ENCODE measurements at regions not wholly inside any gene's neighbourhood (a gene's known extent, or its start where the extent isn't known, plus 50 kb on each side); places are given as distances from the start of the nearest gene placed in this dataset.
A peak's percentile ranks its signal among the peaks of the same experiment; 100 is the strongest.

DNA sequence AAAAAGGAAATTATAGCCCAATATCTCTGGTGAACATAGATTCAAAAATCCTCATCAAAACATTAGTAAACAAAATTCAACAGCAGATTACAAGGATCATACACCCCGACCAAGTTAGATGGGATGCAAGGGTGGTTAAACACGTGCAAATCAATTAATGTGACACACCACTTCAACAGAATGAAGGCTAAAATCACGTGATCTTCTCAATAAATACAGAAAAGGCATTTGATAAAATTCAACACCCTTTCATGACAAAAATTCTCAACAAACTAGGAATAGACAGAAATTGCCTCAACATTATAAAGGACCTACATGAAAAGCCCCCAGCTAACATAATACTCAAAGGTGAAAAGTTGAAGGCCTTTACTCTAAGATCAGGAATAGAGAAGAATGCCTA, 590.8 kb upstream of the FZD8 start:
- DNase-seq (ENCODE audit: low read depth): no peak

DNA sequence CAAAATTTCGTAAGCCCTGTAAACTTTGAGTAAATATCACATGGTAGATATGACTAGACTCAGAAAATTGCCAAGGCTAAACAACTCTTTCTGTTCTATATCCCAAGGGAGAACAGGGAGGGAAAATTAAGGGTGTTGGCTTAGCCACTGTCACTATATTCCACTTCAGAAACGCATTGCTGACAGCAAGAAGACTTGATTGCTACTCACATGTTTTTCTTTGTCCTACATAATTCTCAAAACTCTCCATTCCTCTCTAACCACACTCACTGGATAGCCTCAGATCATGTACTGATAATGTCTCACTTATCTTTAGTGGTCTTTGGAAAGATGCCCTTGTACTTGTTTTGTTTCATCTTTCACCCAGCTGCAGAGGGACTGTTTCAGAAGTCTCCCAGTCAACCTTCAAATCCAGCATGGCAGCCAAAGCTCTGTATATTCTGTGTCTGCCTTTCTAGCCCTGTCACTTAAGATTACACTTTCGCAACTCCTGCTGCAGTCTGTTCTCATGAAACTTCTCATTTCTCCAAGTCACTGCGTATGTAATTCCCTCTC, 582.4 kb upstream of the FZD8 start:
- peak; percentile 39 for DNase-seq (ENCODE audit: low read depth)

DNA sequence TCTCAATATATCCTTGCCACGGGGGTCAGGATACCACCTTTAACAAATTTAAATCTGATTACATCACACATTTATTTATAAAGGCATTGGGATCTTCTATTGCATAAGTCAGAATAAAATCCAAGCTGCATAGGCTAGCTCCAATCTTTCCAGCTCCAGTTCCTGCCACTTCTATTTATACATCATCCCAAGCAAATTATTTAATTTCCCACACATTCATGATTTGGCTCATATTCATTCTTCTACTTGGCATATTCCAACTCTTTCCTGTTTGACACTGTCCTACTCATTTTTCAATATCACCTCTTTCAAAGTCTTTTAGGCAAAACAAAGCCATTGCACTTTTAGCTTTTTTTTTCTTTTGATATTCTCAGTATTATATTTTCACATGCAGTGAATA, 579.0 kb upstream of the FZD8 start:
- DNase-seq (ENCODE audit: low read depth): no peak

DNA sequence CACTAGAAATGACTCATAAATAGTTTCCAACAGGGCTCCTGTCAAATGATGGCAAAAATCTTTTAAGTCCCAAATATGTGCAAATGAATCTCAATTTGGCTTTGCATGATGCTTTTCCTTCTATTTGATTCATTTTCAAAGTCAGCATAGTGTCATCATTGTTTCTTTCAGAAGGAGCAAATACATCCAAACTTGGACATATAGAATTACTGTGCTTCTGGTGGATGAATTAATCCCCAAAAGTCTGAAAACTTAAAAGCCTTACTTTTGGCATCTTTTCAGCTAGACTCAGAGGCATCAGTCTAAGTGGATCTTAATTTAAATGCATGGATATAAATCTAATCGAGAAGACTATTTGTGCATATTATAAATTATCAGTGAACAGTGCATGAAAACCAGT, 578.1 kb upstream of the FZD8 start:
- no peak for DNase-seq (ENCODE audit: low read depth)

DNA sequence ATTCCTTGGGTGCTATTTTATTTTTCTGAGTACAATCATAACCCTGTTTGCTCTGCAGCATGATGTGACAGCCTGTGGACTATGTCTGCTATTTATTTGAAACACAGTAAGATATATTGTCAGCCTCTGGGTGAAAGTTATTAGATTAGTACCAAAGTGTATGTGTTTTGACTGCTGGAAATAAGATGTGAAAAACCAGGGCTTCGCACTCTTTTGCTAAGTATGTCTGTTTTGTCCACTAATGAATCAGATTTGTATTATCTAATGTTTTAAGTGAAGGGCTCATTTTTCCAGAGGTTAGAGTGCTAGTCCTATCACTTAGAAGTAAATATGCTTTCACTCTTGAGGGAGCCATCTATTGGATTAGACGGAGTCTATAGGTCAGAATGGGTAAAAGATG, 569.8 kb upstream of the FZD8 start:
- DNase-seq (ENCODE audit: low read depth): no peak

DNA sequence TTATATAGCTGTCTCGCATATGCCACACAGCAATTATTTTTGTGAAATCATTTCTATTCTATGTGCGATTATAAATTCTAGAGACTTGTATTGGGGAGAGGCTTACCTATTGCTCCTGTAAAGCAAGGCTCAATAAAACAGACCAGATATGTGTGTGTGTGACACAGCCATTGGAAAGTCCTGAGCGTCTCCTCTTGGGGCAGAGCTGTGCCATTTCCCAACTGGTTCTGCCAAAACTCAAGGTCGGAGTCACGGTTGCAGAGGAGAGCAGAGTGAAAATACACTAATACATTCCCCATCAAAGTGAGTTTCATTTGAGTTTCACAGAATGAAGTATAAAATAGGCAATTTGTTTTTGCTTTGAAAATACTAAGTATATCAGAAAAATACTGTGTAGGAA, 567.4 kb upstream of the FZD8 start:
- DNase-seq (ENCODE audit: low read depth): no peak

DNA sequence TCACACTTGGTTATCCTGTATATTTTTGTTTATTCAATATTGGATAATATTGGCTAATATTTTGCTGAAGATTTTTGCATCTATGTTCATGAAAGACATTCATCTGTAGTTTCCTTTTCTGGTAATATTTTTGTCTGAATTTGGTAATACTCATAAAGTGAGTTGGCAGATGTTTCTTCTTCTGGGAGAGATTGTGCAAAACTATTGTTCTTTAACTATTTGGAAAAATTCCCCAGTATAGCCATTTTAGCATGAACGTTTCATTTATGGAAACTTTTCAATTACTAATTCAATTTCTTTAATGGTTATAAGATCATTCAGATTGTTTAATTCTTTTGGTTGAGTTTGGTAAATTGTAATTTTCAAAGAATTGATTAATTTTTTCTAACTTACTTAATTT, 560.8 kb upstream of the FZD8 start:
- DNase-seq (ENCODE audit: low read depth): no peak

DNA sequence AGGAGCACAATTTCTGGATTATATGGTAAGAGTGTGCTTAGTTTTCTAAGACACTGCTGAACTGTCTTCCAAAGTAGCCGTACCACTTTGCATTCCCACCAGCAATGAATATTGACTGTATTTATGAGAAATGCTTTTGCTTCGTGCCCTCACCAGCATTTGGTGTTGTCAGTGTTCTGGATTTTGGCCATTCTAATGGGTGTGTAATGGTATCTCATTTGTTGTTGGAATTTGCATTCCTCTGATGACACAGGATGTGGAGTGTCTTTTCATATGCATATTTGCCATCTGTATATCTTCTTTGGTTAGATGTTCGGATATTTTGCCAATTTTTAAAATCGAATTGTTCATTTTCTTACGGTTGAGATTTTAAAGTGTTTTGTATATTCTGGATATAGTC, 558.5 kb upstream of the FZD8 start:
- no peak for DNase-seq (ENCODE audit: low read depth)

DNA sequence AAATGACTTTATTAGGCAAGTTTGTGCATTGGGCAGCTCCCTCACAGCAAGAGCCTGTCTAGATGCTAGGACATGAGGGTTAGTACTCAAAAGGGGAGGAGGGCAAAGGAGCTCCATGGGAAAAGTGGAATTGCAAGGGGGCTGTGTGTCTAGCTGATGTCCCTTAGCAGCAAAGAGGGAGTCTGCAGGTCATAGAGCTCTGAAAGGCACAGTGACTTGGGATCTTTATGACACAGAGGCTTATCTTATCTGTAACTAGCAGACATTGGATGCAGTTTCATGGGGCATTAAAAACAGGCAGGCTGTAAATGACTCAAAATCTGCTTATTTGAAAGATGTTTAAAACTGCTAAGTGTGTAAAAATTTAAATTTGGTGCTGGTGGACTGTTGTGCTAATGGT, 556.2 kb upstream of the FZD8 start:
- DNase-seq (ENCODE audit: low read depth): no peak

DNA sequence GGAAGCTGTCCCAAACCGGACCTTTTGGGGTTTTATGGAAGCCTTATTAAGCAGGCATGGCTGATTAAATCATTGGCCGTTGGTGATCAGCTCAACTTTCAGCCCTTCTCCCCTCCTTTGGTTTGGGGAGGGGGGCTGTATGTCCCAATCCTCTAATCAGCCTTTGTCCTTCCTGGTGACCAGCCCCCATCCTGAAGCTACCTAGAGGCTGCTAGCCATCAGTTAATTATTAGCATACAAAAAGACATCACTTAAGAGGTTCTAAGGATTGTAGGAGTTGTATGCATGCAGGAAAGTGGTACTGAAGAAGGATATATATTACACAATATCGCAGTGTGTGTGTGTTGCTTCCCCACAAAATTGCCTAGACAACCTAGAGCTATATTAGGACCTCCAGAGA, 553.3 kb upstream of the FZD8 start:
- DNase-seq (ENCODE audit: low read depth): no peak

DNA sequence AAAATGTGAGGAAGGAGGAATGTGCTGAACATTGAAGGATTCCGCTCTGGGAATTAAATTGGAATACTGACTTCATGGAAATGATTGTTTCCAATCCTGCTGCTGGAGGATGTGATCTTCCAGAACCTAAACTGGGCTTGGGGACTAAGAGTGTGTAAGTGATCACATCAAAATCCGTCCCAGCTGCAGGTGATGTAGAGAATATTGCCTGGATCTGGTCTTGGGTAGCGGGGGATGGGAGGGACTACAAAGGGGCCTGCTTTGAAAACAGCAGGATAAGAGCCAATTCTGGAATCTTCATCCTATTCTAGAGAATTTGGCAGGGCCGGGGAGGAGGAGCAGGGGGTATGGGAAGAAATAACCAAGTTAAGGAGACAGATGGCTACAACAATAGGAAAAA, 552.2 kb upstream of the FZD8 start:
- no peak for DNase-seq (ENCODE audit: low read depth)

DNA sequence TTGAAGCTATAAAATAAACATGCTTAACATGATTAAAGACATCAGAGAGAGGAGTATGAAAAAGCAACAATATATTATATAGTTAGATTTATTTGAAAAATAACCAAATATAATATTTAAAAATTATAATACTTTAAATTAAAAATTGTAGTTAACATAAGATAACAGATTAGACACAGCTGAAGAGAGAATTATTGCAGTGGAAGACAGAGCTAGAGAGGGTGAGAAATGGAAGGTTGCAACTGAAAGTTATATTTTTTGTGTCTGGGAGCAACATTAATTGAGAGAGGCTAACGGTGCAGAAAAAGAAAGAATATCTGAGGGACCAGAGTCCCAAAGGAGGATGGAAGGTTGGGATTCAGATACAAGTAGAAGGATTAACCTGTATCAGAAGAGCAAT, 548.9 kb upstream of the FZD8 start:
- no peak for DNase-seq (ENCODE audit: low read depth)

DNA sequence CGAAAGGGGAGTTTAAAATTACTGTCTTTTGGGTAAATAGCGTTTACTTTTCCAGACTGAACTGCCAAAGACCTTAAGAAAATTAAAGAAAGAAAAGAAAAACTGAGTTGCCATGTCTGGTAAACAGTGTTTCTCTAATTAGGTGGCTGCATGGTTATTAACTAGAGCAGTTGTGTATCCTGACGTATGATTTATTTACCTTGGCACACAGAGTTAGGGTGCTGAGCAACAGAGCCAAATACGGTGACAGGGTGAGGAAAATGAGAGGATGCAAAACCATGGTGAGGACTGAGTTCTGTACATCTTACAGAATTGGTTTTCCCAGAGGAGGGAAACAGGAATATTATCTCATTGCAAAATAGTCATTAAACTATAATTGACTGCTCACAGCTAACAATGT, 546.4 kb upstream of the FZD8 start:
- no peak for DNase-seq (ENCODE audit: low read depth)

DNA sequence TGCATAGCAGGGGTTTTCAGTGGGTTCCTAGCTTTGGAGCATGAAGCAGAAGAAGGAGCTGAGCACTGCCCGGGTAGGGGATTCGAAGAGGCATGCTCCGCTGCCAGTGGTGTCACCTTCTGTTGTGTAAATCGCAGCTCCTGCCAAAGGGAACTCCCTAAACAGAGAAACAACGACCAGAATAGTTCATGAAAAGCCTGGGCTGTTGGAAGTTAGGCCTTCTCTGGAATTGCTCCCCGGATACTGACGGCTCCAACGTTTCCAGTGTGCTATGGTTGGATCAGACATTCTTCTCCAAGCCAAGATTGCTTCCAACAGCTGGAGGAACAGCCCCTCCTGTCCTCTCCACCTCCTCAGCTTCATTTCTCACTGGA, 546.0 kb upstream of the FZD8 start:
- DNase-seq (ENCODE audit: low read depth): no peak

DNA sequence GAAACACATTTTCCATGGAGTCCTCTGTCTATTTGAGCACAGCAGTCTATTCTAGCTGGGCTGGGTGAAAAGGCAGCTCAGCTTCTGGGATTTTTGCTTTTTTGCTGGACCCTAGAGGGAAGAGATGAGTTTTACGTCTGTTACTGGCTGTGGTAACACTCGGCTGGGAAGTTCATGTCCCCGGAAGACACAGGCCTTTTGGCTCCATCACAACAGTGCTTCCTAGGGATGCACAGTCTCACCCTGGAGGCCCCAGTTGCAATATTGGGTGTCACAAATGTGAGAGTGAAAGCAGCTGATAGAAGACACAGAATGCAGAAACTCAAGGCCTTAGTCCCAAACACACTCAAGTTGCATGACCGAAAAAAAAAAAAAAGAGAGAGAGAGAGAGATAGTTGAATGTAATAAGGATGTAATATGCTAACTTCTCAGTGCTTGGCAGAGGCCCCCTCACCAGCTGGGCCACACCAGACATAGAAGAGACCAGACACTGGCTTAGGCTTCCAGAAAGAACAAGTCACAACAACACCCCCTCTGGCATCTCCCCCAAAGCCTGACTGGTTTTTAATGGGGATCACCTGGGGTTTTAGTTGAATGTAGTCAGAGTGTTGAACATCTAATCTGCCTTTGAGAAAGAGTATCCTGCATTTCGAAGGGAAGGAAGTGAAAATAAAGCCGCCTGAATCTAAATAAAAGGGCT, 545.4 kb upstream of the FZD8 start:
- DNase-seq (ENCODE audit: low read depth): no peak

DNA sequence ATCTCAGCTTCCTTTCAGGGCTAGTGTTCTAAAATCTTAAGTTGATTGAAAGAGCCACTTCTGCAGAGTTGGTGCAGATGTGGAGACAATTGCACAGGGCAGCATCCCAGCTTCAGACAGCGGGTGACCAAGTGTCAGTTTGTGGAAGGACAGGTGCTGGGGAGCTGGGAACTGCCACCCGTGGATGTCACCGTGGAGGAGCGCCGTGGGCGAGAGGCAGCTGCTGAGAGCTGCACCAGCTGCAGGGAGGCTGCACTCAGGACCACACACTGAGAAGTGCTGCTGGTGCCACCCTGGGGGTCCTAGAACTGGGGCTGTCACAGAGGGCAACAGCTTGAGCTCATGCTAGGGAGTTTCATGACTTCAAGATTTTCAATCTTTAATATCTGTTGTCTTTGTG, 543.0 kb upstream of the FZD8 start:
- DNase-seq (ENCODE audit: low read depth): no peak

DNA sequence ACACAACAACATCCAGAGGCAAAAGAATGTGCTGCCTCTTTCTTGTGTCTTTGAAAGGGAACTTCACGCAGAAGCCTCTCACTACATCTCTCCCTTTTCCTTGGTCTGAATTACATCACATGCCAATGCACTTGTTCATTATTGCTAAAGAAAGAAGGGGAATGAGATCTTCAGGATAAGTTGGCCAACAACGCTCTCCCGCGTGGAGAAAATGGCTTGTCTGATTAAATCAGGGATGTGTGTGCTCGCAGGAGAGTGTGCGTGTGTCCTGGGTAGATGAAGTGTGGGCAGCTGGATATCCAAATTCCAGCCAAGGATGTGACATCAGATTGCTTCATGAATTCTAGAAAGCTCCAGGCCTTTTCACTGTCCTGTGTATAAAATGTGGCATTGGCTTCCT, 541.6 kb upstream of the FZD8 start:
- no peak for DNase-seq (ENCODE audit: low read depth)

DNA sequence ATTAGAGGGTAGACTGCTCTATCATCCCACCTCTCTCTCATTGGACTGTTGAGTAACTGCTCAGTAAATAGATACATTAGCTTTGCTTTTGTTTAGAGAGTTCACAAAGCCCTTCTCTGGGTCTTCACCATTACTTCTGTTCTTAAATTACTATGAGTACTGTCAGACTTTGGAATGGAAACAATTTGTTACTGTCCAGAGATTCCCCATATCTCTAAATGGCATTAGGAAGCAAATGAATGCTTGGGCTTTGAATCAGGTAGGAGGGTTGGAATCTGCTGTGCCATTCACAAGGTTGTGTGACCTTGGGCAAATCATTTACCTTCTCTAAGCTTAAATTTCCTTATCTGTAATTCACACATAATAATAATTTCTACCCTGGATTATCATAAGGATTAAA, 541.0 kb upstream of the FZD8 start:
- DNase-seq (ENCODE audit: low read depth): no peak

DNA sequence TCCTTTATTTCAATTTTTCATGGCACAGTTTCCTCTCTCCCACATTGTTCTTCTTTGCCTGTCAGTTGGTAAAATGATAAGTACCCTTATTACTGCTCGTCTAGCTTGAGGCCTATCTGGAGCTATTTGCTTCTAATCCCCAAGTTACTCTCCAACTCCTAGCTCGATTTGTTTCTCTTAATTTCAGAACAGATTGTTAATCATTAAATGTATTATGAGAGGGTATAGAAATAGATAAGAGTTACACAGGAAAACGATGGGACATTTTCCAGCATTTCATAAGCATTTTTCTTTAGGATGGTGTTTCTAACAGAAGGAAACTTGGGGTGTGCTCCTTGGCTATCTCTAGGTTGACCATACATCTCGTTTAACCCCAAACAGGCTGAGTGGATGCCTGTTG, 540.5 kb upstream of the FZD8 start:
- no peak for DNase-seq (ENCODE audit: low read depth)

DNA sequence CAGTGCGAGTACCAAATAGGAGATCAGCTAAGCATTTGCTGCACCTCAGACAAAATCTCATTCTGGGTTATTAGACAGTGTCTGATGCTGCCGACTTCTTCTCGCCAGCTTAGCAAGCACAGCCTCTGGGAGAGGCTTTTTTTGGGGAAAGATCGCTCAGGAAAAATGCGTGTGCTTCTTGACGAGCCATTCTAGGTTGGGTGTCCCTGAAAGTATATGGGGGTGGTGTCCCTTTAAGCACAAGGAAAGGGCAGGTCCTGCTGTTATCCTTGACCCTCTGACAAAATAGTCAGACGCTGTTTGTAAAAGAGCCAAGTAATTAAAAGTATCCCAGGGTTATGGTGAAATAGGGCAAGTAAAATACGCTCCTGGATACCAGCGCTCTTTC, 540.1 kb upstream of the FZD8 start:
- no peak for DNase-seq (ENCODE audit: low read depth)

DNA sequence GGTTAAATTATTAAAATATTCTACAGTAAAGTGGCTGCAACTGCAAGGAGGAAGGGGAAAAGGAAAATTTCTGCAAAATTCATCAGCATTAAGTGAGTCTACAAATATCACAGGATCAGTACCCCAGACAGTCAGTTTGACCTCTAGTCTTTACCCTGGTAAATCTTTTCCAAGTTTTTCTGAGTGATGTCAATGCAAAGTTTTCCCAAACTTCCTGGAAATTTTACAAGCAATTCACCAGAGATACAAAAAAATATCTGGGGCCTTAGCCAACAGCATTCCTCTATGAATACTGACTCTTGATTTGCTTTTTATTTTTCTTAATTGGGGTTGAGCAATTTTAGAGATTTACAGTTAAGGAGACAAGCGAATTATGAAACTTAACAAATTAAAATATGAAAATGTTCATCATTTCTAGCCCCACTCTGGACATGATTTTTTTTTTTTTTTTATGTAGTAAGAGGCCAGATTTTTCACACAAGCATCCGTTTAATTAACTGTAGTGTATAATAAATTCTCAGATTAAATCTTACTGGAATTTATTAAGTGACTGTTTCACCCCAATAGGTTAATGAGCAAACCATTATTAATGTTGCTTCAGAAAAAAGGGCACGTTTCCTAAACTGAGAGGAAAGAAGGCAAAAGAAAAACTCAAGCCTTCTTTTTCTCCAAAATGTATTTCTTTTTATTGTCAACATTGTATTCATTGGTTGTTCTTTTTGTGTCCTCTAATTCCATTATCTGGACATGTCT, 539.5 kb upstream of the FZD8 start:
- no peak for DNase-seq (ENCODE audit: low read depth)

DNA sequence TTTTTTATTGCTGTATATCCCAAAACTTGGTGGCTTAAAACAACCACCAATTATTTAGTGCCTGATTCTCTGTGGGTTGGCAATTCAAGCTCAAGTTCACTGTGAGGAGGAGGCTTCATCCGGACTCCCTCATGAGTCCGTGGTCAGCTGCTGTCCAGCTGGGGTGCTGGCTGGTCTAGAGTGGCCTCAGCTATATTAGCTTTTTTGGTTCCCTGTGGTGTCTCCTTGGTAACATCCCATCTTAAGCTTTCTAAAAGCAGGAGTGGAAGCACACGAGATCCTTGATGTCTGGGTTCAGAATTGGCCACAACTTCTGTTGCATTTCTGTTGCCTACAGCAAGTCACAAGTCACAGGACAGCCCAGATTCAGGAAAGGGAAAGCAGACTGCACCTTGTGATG, 536.5 kb upstream of the FZD8 start:
- DNase-seq (ENCODE audit: low read depth): no peak

DNA sequence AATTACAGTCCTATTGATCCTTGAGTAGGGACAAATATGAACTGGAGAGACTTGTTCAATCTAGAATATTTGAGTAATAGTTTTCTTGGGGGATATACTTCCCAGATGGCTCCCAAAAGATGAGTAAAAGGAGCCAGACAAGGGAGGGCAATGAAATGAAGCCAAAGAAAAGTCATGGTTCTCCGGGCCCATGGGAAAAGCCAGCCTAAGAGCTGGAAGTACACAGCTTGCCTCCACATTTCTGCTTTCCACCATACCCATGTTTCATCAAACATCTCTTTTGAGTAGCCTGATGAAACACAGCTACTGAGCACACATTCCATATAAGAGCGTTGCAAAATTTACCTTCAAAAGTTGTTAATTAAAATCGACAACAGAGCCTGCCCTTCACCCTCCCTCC, 535.0 kb upstream of the FZD8 start:
- no peak for DNase-seq (ENCODE audit: low read depth)

DNA sequence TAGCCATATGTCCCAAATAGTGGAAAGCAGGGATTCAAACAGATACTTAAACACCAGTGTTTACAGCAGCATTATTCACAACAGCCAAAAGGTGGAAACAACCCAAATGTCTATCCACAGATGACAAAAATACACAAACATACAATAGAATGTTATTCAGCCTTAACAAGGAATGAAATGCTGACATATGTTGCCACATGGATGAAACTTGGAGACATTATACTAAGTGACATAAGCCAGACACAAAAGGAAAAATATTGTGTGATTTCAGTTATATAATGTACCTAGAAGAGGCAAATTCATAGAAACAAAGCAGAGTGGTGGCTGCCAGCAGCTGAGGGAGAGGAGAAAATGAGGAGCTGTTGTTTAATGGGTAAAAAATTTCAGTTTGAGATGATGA, 533.9 kb upstream of the FZD8 start:
- DNase-seq (ENCODE audit: low read depth): no peak
